Type B pancreatic cell (in vitro differentiated cells): ENCODE measurements at regions not wholly inside any gene's neighbourhood (a gene's known extent, or its start where the extent isn't known, plus 50 kb on each side); places are given as distances from the start of the nearest gene placed in this dataset.

Experiments
- DNase-seq: peaks from one replicate; pipeline ENCODE4 v3.0.0; 2021; ENCODE audit warnings: mixed read lengths; ENCODE audit not compliant: unreplicated experiment; ENCODE audit errors: extremely low spot score
- H3K27ac Mint-ChIP-seq: 2 replicates; pipeline ENCODE4 v1.8.0; 2021; ENCODE audit warnings: mild to moderate bottlenecking, mixed read lengths
- H3K27me3 Mint-ChIP-seq: 2 replicates; pipeline ENCODE4 v1.8.0; 2021; ENCODE audit warnings: mixed read lengths
- H3K36me3 Mint-ChIP-seq: 2 replicates; pipeline ENCODE4 v1.8.0; 2021; ENCODE audit warnings: mixed read lengths
- H3K4me1 Mint-ChIP-seq: one replicate; pipeline ENCODE4 v1.8.0; 2021; ENCODE audit warnings: mixed read lengths; ENCODE audit not compliant: unreplicated experiment
- H3K4me3 Mint-ChIP-seq: 2 replicates; pipeline ENCODE4 v1.8.0; 2021; ENCODE audit warnings: mild to moderate bottlenecking, mixed read lengths
- H3K9me3 Mint-ChIP-seq: 2 replicates; pipeline ENCODE4 v1.8.0; 2021; ENCODE audit warnings: mixed read lengths
- TF ChIP-seq, protein P1 (sequence below): fragments of 200-600 bp; sonication (generic); conservative IDR thresholded peaks from 2 replicates; pipeline ENCODE4 v1.5.0; 2021; ENCODE audit warnings: antibody characterized with exemption, mild to moderate bottlenecking

GRCh38 chr3:90044084-90044816 lies 936.8 kb downstream of the EPHA3 start:
- H3K9me3 Mint-ChIP-seq: no peaks in the 10 kb centered on the region
- DNase-seq: no peak
- no peak overlapping the region for H3K4me3 Mint-ChIP-seq
- H3K27me3 Mint-ChIP-seq: peaks cover 9% of the 10 kb centered on the region
- peaks cover under 1% of the 10 kb centered on the region for H3K4me1 Mint-ChIP-seq
- TF ChIP-seq, protein P1, sequence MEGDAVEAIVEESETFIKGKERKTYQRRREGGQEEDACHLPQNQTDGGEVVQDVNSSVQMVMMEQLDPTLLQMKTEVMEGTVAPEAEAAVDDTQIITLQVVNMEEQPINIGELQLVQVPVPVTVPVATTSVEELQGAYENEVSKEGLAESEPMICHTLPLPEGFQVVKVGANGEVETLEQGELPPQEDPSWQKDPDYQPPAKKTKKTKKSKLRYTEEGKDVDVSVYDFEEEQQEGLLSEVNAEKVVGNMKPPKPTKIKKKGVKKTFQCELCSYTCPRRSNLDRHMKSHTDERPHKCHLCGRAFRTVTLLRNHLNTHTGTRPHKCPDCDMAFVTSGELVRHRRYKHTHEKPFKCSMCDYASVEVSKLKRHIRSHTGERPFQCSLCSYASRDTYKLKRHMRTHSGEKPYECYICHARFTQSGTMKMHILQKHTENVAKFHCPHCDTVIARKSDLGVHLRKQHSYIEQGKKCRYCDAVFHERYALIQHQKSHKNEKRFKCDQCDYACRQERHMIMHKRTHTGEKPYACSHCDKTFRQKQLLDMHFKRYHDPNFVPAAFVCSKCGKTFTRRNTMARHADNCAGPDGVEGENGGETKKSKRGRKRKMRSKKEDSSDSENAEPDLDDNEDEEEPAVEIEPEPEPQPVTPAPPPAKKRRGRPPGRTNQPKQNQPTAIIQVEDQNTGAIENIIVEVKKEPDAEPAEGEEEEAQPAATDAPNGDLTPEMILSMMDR: no peak
- H3K36me3 Mint-ChIP-seq: no peaks in the 10 kb centered on the region
- H3K27ac Mint-ChIP-seq: no peak overlapping the region

- Mint-ChIP-seq H3K9me3 (peaks cover 4% of the 10 kb centered on the region), H3K27ac (no peak overlapping the region), H3K27me3 (no peaks in the 10 kb centered on the region), H3K4me3 (no peak overlapping the region), H3K36me3 (no peaks in the 10 kb centered on the region), H3K4me1 (peaks cover 15% of the 10 kb centered on the region)
- TF ChIP-seq, protein P1: no peak
- DNase-seq: no peak
These were observed 945.1 kb downstream of the EPHA3 start for GRCh38 chr3:90052425-90052950.

DNA sequence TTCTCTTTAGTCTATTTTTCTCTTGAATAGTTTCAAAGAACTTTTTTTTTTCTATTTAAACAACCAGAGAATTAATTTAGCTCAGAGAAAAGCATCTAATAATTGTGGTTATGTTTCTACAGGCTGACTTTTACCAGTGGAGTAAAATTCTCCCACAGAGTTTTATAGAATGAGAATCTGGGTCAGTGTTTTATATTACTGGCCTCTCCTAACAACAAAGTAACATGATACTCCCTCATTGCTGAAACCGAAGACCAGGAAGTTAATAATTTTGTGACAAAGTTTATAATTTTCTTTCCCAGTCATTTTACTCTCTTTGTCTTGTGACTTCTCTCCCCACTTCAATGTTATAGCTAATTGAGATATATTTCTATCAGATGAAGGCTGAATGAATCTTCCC lies 946.9 kb downstream of the EPHA3 start:
- H3K27ac Mint-ChIP-seq: no peak overlapping the region

DNA sequence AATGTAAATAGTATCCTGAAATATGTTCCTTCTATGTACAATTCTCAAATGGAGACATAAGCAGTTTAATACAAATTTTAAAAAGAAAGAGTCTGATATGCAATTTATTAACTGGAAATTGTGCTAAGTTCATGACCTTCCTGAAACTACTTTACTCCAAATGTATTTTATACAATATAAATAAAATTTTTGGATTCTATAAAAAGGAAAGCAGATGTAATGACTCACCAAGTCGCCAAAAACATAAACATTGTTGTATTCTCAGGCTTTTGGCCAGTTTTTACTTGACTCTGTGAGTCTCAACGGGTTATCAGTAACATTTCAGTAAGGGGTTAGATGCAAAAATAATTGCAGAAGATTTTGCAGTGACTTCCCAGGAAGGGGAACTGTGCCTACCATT lies 948.2 kb downstream of the EPHA3 start:
- peaks cover 15% of the 10 kb centered on the region for H3K4me1 Mint-ChIP-seq
- no peaks in the 10 kb centered on the region for H3K36me3 Mint-ChIP-seq
- H3K27me3 Mint-ChIP-seq: no peaks in the 10 kb centered on the region
- no peak overlapping the region for H3K4me3 Mint-ChIP-seq
- no peak for DNase-seq
- TF ChIP-seq, protein P1: no peak
- no peak overlapping the region for H3K27ac Mint-ChIP-seq
- H3K9me3 Mint-ChIP-seq: no peaks in the 10 kb centered on the region

More for the DNA sequence above, 946.9 kb downstream of the EPHA3 start:
- no peak for DNase-seq
- TF ChIP-seq, protein P1: no peak
- no peaks in the 10 kb centered on the region for H3K36me3 Mint-ChIP-seq
- no peaks in the 10 kb centered on the region for H3K27me3 Mint-ChIP-seq
- peaks cover 15% of the 10 kb centered on the region for H3K4me1 Mint-ChIP-seq
- no peak overlapping the region for H3K4me3 Mint-ChIP-seq
- H3K9me3 Mint-ChIP-seq: peaks cover 4% of the 10 kb centered on the region

- DNase-seq: no peak
- peaks cover 15% of the 10 kb centered on the region for H3K4me1 Mint-ChIP-seq
- no peaks in the 10 kb centered on the region for H3K36me3 Mint-ChIP-seq
- H3K4me3 Mint-ChIP-seq: no peak overlapping the region
- TF ChIP-seq, protein P1: no peak
- no peaks in the 10 kb centered on the region for H3K27me3 Mint-ChIP-seq
- H3K9me3 Mint-ChIP-seq: no peaks in the 10 kb centered on the region
- H3K27ac Mint-ChIP-seq: no peak overlapping the region
These were observed 949.0 kb downstream of the EPHA3 start for GRCh38 chr3:90056281-90057032.
